DND-41 (cell line): ENCODE measurements at regions not wholly inside any gene's neighbourhood (a gene's known extent, or its start where the extent isn't known, plus 50 kb on each side); places are given as distances from the start of the nearest gene placed in this dataset.
"Not testable (repeated sequence)": the region's sequence is repeated elsewhere in the genome, so short reads cannot be mapped to it uniquely, and the experiment has no call there.

ENCODE experiments used
- ATAC-seq: fragments of 200-7000 bp; cut with Tn5 transposase; 3 replicates; pipeline ENCODE4 v1.9.1; 2021; ENCODE audit warnings: low read depth; ENCODE audit not compliant: insufficient read depth
- DNase-seq: peaks from one replicate; pipeline ENCODE4 v3.0.0-alpha.2; 2020
- H2AFZ ChIP-seq: 2 replicates; pipeline ENCODE4 v1.6.0; 2012; ENCODE audit warnings: low read depth, low read length
- H3K27ac ChIP-seq: 2 replicates; pipeline ENCODE4 v1.5.1; 2012; ENCODE audit warnings: low read length, inconsistent platforms
- H3K27me3 ChIP-seq: fragments of 200-600 bp; sonication (generic); 2 replicates; pipeline ENCODE4 v1.6.0; 2012; ENCODE audit warnings: low read length, mild to moderate bottlenecking, inconsistent platforms; ENCODE audit not compliant: insufficient read depth, poor library complexity
- H3K36me3 ChIP-seq: 2 replicates; pipeline ENCODE4 v1.5.1; 2012; ENCODE audit warnings: low read length, inconsistent platforms; ENCODE audit not compliant: insufficient read depth
- H3K4me1 ChIP-seq: 2 replicates; pipeline ENCODE4 v1.5.1; 2012; ENCODE audit warnings: mild to moderate bottlenecking, low read length; ENCODE audit not compliant: insufficient read depth
- H3K4me2 ChIP-seq: 2 replicates; pipeline ENCODE4 v1.6.0; 2012; ENCODE audit warnings: mild to moderate bottlenecking, moderate library complexity, low read length, inconsistent platforms; ENCODE audit not compliant: insufficient read depth
- H3K4me3 ChIP-seq, 2 experiments: fragments of 200-600 bp in 1 of 2; shearing (Covaris generic) in 1 of 2; 2 replicates each; pipeline ENCODE4 v1.5.1; 2012 to 2016; ENCODE audit warnings: inconsistent platforms in 2 of 2, low read length in 2 of 2, mild to moderate bottlenecking in 2 of 2, low read depth in 1 of 2, moderate library complexity in 1 of 2
- H3K79me2 ChIP-seq: 2 replicates; pipeline ENCODE4 v1.6.0; 2012; ENCODE audit warnings: low read length, inconsistent platforms; ENCODE audit not compliant: insufficient read depth
- H3K9ac ChIP-seq: 2 replicates; pipeline ENCODE4 v1.6.0; 2012; ENCODE audit warnings: low read depth, mild to moderate bottlenecking, inconsistent platforms, low read length, moderate library complexity
- H3K9me3 ChIP-seq: 2 replicates; pipeline ENCODE4 v1.5.1; 2012; ENCODE audit warnings: low read length, moderate library complexity, mild to moderate bottlenecking, inconsistent platforms; ENCODE audit not compliant: insufficient read depth, severe bottlenecking
- H4K20me1 ChIP-seq: 2 replicates; pipeline ENCODE4 v1.6.0; 2012; ENCODE audit warnings: low read length; ENCODE audit not compliant: insufficient read depth
- CTCF ChIP-seq: IDR thresholded peaks from 2 replicates; pipeline ENCODE4 v1.5.1; 2012; ENCODE audit warnings: borderline replicate concordance, low read length, moderate library complexity, mild to moderate bottlenecking; ENCODE audit not compliant: poor library complexity, severe bottlenecking; ENCODE audit errors: extremely low read depth
- EZH2 ChIP-seq: IDR thresholded peaks from 3 replicates; pipeline ENCODE4 v1.6.1; 2012; ENCODE audit warnings: borderline replicate concordance, low read depth, mild to moderate bottlenecking, moderate library complexity, low read length, inconsistent platforms; ENCODE audit not compliant: severe bottlenecking

GRCh38 chrX:66872771-66873170 lies 233.9 kb upstream of the EDA2R start:
- TF ChIP-seq EZH2 (no peak), CTCF (no peak)
- H3K36me3 ChIP-seq: no peaks in the 10 kb centered on the region
- no peak overlapping the region for H3K27ac ChIP-seq
- ATAC-seq (no peak), DNase-seq (no peak)
- no peaks in the 10 kb centered on the region for H3K9me3 ChIP-seq
- no peak overlapping the region for H2AFZ ChIP-seq
- no peak overlapping the region for H3K4me2 ChIP-seq
- H3K27me3 ChIP-seq: no peaks in the 10 kb centered on the region
- H3K4me3 ChIP-seq: no peak overlapping the region
- H3K79me2 ChIP-seq: no peaks in the 10 kb centered on the region
- no peaks in the 10 kb centered on the region for H3K4me1 ChIP-seq
- no peak overlapping the region for H3K9ac ChIP-seq
- H4K20me1 ChIP-seq: no peaks in the 10 kb centered on the region

GRCh38 chrX:66863721-66864120 lies 224.8 kb upstream of the EDA2R start:
- no peak overlapping the region for H3K4me3 ChIP-seq
- no peak overlapping the region for H2AFZ ChIP-seq
- H4K20me1 ChIP-seq: no peaks in the 10 kb centered on the region
- no peaks in the 10 kb centered on the region for H3K4me1 ChIP-seq
- no peaks in the 10 kb centered on the region for H3K27me3 ChIP-seq
- no peak overlapping the region for H3K27ac ChIP-seq
- H3K9ac ChIP-seq: no peak overlapping the region
- no peaks in the 10 kb centered on the region for H3K79me2 ChIP-seq
- ATAC-seq: no peak
- no peaks in the 10 kb centered on the region for H3K9me3 ChIP-seq
- H3K4me2 ChIP-seq: no peak overlapping the region
- DNase-seq: no peak
- TF ChIP-seq CTCF: no peak
- no peak for TF ChIP-seq EZH2
- no peaks in the 10 kb centered on the region for H3K36me3 ChIP-seq

GRCh38 chrX:66833426-66833825 lies 194.5 kb upstream of the EDA2R start:
- DNase-seq (no peak), ATAC-seq (no peak)
- Histone ChIP-seq H3K4me1 (no peaks in the 10 kb centered on the region), H3K36me3 (no peaks in the 10 kb centered on the region), H4K20me1 (no peaks in the 10 kb centered on the region), H2AFZ (no peak overlapping the region), H3K4me3 (no peak overlapping the region), H3K4me2 (no peak overlapping the region), H3K27me3 (no peaks in the 10 kb centered on the region), H3K27ac (no peak overlapping the region), H3K79me2 (no peaks in the 10 kb centered on the region), H3K9ac (no peak overlapping the region), H3K9me3 (no peaks in the 10 kb centered on the region)
- TF ChIP-seq CTCF (no peak), EZH2 (no peak)

GRCh38 chrX:66815227-66815626 lies 176.3 kb upstream of the EDA2R start:
- Histone ChIP-seq H3K4me1 (no peaks in the 10 kb centered on the region), H3K36me3 (no peaks in the 10 kb centered on the region), H4K20me1 (no peaks in the 10 kb centered on the region), H2AFZ (no peak overlapping the region), H3K27me3 (no peaks in the 10 kb centered on the region), H3K9ac (no peak overlapping the region), H3K4me2 (no peak overlapping the region), H3K4me3 (no peak overlapping the region), H3K79me2 (no peaks in the 10 kb centered on the region), H3K9me3 (no peaks in the 10 kb centered on the region), H3K27ac (no peak overlapping the region)
- DNase-seq: no peak
- ATAC-seq: no peak
- TF ChIP-seq EZH2 (no peak), CTCF (no peak)

GRCh38 chrX:66794514-66794913 lies 155.6 kb upstream of the EDA2R start:
- not testable (repeated sequence) for H3K4me2 ChIP-seq, H3K27me3 ChIP-seq, H3K9me3 ChIP-seq, H3K27ac ChIP-seq, H3K79me2 ChIP-seq, H2AFZ ChIP-seq, DNase-seq, H3K36me3 ChIP-seq, ATAC-seq, H4K20me1 ChIP-seq, H3K4me3 ChIP-seq, H3K9ac ChIP-seq, H3K4me1 ChIP-seq
